H1 (cell line): ENCODE measurements at regions not wholly inside any gene's neighbourhood (a gene's known extent, or its start where the extent isn't known, plus 50 kb on each side); places are given as distances from the start of the nearest gene placed in this dataset.

Experiments used
- CTCF ChIA-PET: fragments of 300-600 bp; sonication (Branson Sonifier 250); formaldehyde crosslinking; loops from one replicate; lab custom pipeline; 2021; ENCODE audit not compliant: partially characterized antibody; lab: Charles Lee
- POLR2A ChIA-PET: fragments of 300-600 bp; sonication (Branson Sonifier 250); formaldehyde crosslinking; loops from one replicate; lab custom pipeline; 2021; ENCODE audit warnings: inconsistent platforms; ENCODE audit not compliant: partially characterized antibody; lab: Charles Lee
- DNase-seq, 2 experiments: peaks; one replicate each; pipeline versions ENCODE4 v3.0.0 to v3.0.0-alpha.2; 2010 to 2022; ENCODE audit warnings: low spot score in 2 of 2, low read depth in 1 of 2, mixed read lengths in 1 of 2
- FAIRE-seq: peaks from 2 replicates; lab custom pipeline; 2011; peaks lifted over from hg19 to GRCh38; lab: Jason Lieb, UNC
- H2AFZ ChIP-seq: 2 replicates; pipeline ENCODE4 v1.8.1; 2012; ENCODE audit warnings: low read length, inconsistent platforms
- H2AK5ac ChIP-seq: 2 replicates; pipeline ENCODE4 v1.6.1; 2013; ENCODE audit warnings: low read depth, low read length
- H2BK120ac ChIP-seq: replicated peaks from 2 replicates; pipeline ENCODE3; 2013; ENCODE audit warnings: low read depth, low read length, inconsistent platforms
- H2BK12ac ChIP-seq: 2 replicates; pipeline ENCODE4 v1.6.1; 2013; ENCODE audit warnings: low read depth, low read length
- H2BK15ac ChIP-seq: 2 replicates; pipeline ENCODE4 v1.6.1; 2013; ENCODE audit warnings: low read length
- H2BK20ac ChIP-seq: 2 replicates; pipeline ENCODE4 v1.6.1; 2013; ENCODE audit warnings: low read length
- H2BK5ac ChIP-seq: 2 replicates; pipeline ENCODE4 v1.6.1; 2013; ENCODE audit warnings: low read depth, low read length
- H3K14ac ChIP-seq: 2 replicates; pipeline ENCODE4 v1.6.1; 2013; ENCODE audit warnings: inconsistent platforms; ENCODE audit not compliant: insufficient read length
- H3K18ac ChIP-seq: 2 replicates; pipeline ENCODE4 v1.6.1; 2013; ENCODE audit warnings: low read length; ENCODE audit errors: extremely low read depth
- H3K23ac ChIP-seq: 2 replicates; pipeline ENCODE4 v1.6.1; 2013; ENCODE audit warnings: inconsistent platforms; ENCODE audit not compliant: insufficient read length
- H3K23me2 ChIP-seq: 2 replicates; pipeline ENCODE4 v1.6.1; 2013; ENCODE audit warnings: low read depth, low read length
- H3K27ac ChIP-seq: 2 replicates; pipeline ENCODE4 v1.6.1; 2011; ENCODE audit warnings: low read depth, low read length, inconsistent platforms
- H3K27me3 ChIP-seq, 4 experiments: replicated peaks in 1 of 4; 1 replicate in 1 of 4; 2 replicates in 3 of 4; pipeline versions ENCODE4 v1.6.1 to v1.8.1; 2011 to 2013; ENCODE audit warnings: low read length in 3 of 4, mild to moderate bottlenecking in 3 of 4, inconsistent platforms in 2 of 4, mixed read lengths in 2 of 4, moderate library complexity in 1 of 4; ENCODE audit not compliant: control insufficient read depth in 3 of 4, insufficient read depth in 3 of 4; ENCODE audit errors: extremely low read depth in 1 of 4
- H3K36me3 ChIP-seq, 4 experiments: 2 replicates each; pipeline versions ENCODE4 v1.6.1 to v1.8.1; 2011 to 2013; ENCODE audit warnings: mild to moderate bottlenecking in 4 of 4, low read length in 3 of 4, moderate library complexity in 2 of 4, control low read depth in 1 of 4, inconsistent platforms in 1 of 4; ENCODE audit not compliant: insufficient read depth in 4 of 4, control insufficient read depth in 2 of 4
- H3K4ac ChIP-seq: replicated peaks from 2 replicates; pipeline ENCODE3; 2013; ENCODE audit warnings: low read length, low read depth, mixed read lengths, inconsistent platforms; ENCODE audit not compliant: insufficient read length
- H3K4me1 ChIP-seq, 4 experiments: replicated peaks in 1 of 4; 1 replicate in 1 of 4; 2 replicates in 3 of 4; pipeline versions ENCODE4 v1.6.1 to v1.8.1; 2011 to 2013; ENCODE audit warnings: low read length in 3 of 4, inconsistent platforms in 2 of 4, mixed read lengths in 1 of 4; ENCODE audit not compliant: insufficient read depth in 4 of 4, control insufficient read depth in 3 of 4
- H3K4me2 ChIP-seq, 2 experiments: 2 replicates each; pipeline versions ENCODE4 v1.6.1 to v1.8.1; 2011 to 2013; ENCODE audit warnings: low read depth in 2 of 2, low read length in 2 of 2, control low read depth in 1 of 2, inconsistent platforms in 1 of 2, mild to moderate bottlenecking in 1 of 2; ENCODE audit not compliant: insufficient read depth in 1 of 2
- H3K4me3 ChIP-seq, 4 experiments: fragments of 200-600, 300-600 bp in 1 of 4; sonication (generic), shearing (Covaris generic), sonication (Bioruptor Twin) in 1 of 4; 2 replicates each; pipeline versions ENCODE4 v1.5.1 to v1.8.1; 2011 to 2016; ENCODE audit warnings: low read length in 4 of 4, low read depth in 3 of 4, control low read depth in 2 of 4, inconsistent platforms in 2 of 4, mild to moderate bottlenecking in 2 of 4, mixed read lengths in 1 of 4, moderate library complexity in 1 of 4; ENCODE audit not compliant: insufficient read depth in 2 of 4; ENCODE audit errors: extremely low read depth in 1 of 4
- H3K56ac ChIP-seq: replicated peaks from 2 replicates; pipeline ENCODE3; 2013; ENCODE audit warnings: low read depth, mild to moderate bottlenecking, mixed read lengths, low read length, inconsistent platforms; ENCODE audit not compliant: insufficient read length
- H3K79me1 ChIP-seq: 2 replicates; pipeline ENCODE4 v1.6.1; 2013; ENCODE audit warnings: low read depth, low read length, control low read depth
- H3K79me2 ChIP-seq, 2 experiments: 2 replicates each; pipeline versions ENCODE4 v1.6.1 to v1.8.1; 2012 to 2013; ENCODE audit warnings: low read length in 2 of 2, mild to moderate bottlenecking in 2 of 2, inconsistent platforms in 1 of 2; ENCODE audit not compliant: insufficient read depth in 2 of 2, control insufficient read depth in 1 of 2
- H3K9ac ChIP-seq, 4 experiments: replicated peaks in 1 of 4; 1 replicate in 1 of 4; 2 replicates in 3 of 4; pipeline versions ENCODE4 v1.6.1 to v1.8.1; 2011 to 2013; ENCODE audit warnings: low read depth in 3 of 4, low read length in 3 of 4, control low read depth in 2 of 4, mild to moderate bottlenecking in 2 of 4, moderate library complexity in 2 of 4, inconsistent platforms in 1 of 4; ENCODE audit errors: extremely low read depth in 1 of 4
- H3K9me3 ChIP-seq, 2 experiments: 2 replicates each; pipeline versions ENCODE4 v1.6.1 to v1.8.1; 2012 to 2013; ENCODE audit warnings: mild to moderate bottlenecking in 2 of 2, moderate library complexity in 2 of 2, control low read depth in 1 of 2, inconsistent platforms in 1 of 2, low read depth in 1 of 2, low read length in 1 of 2, mixed read lengths in 1 of 2; ENCODE audit not compliant: insufficient read depth in 2 of 2
- H4K20me1 ChIP-seq, 2 experiments: replicated peaks in 1 of 2; 2 replicates each; pipeline versions ENCODE3 to v1.8.1; 2011 to 2013; ENCODE audit warnings: inconsistent platforms in 2 of 2, low read length in 2 of 2, mild to moderate bottlenecking in 1 of 2; ENCODE audit not compliant: insufficient read depth in 2 of 2, control insufficient read depth in 1 of 2
- H4K5ac ChIP-seq: 2 replicates; pipeline ENCODE4 v1.6.1; 2013; ENCODE audit warnings: low read length, low read depth, mixed read lengths, inconsistent platforms; ENCODE audit not compliant: insufficient read length
- H4K8ac ChIP-seq: 2 replicates; pipeline ENCODE4 v1.8.0; 2013; ENCODE audit warnings: mild to moderate bottlenecking, moderate library complexity, low read length, inconsistent platforms; ENCODE audit not compliant: insufficient read depth; ENCODE audit errors: extremely low read depth
- H4K91ac ChIP-seq: replicated peaks from 2 replicates; pipeline ENCODE3; 2013; ENCODE audit warnings: low read length, mixed read lengths, inconsistent platforms; ENCODE audit not compliant: insufficient read length
- KDM5A ChIP-seq: fragments of 200-600 bp; IDR thresholded peaks from 2 replicates; pipeline ENCODE4 v1.7.1; 2012; ENCODE audit warnings: mild to moderate bottlenecking, low read length, inconsistent platforms, mixed read lengths
- SP1 ChIP-seq: IDR thresholded peaks from 2 replicates; pipeline ENCODE4 v1.6.1; 2011; ENCODE audit warnings: low read depth, low read length
- TBP ChIP-seq: IDR thresholded peaks from 2 replicates; pipeline ENCODE4 v1.6.1; 2011; ENCODE audit warnings: low read depth, low read length, improper control_type of control experiment
- WGBS, 2 experiments: shearing (Covaris generic) in 1 of 2; methylation state at CpG; one replicate each; pipeline versions ENCODE4 v1.1.6 to v1.1.7; 2013 to 2015; ENCODE audit warnings: low lambda C conversion rate in 2 of 2, mixed read lengths in 2 of 2, inconsistent platforms in 1 of 2, low coverage in 1 of 2, missing lambda C conversion rate in 1 of 2; ENCODE audit not compliant: insufficient replicate concordance in 2 of 2, insufficient coverage in 1 of 2, insufficient read length in 1 of 2; ENCODE audit errors: extremely low coverage in 1 of 2, missing lambda C conversion rate in 1 of 2; 5-methylcytosine and 5-hydroxymethylcytosine counted together

- Histone ChIP-seq H2BK15ac (no peak overlapping the region), H2BK120ac (no peak overlapping the region), H4K91ac (no peak overlapping the region), H3K14ac (no peak overlapping the region), H2BK5ac (no peak overlapping the region), H3K9me3 (peaks cover 7 to 10% of the 10 kb centered on the region in 2 experiments; a peak in 2 of 4 replicates), H4K20me1 (peaks cover 0 to 5% of the 10 kb centered on the region in 2 experiments), H3K4me2 (no peak overlapping the region), H2BK20ac (no peak overlapping the region), H2AK5ac (no peak overlapping the region), H3K4me1 (no peaks in the 10 kb centered on the region), H3K27me3 (no peaks in the 10 kb centered on the region), H3K4me3 (no peak overlapping the region), H3K36me3 (no peaks in the 10 kb centered on the region), H3K27ac (no peak overlapping the region), H3K23me2 (peaks cover 6% of the 10 kb centered on the region; the same call in 1 of the 2 replicates), H3K23ac (no peak overlapping the region), H3K9ac (no peak overlapping the region)
- FAIRE-seq: no peak
- no peak for DNase-seq
- TF ChIP-seq KDM5A: no peak
- no peak for TF ChIP-seq SP1
- no peak for TF ChIP-seq TBP
- TF ChIP-seq, all 59 proteins: peak for 0
- H3K79me1 ChIP-seq: no peaks in the 10 kb centered on the region
- POLR2A ChIA-PET: no interaction called here
- 84% methylated on average over 10 of the region's 10 CpGs; no CpG with 5 or more reads in 1 of the 2 experiments for WGBS, 2 experiments
- no peak overlapping the region for H3K56ac ChIP-seq
- H3K4ac ChIP-seq: no peak overlapping the region
- no peaks in the 10 kb centered on the region for H3K79me2 ChIP-seq
- H4K8ac ChIP-seq: no peak overlapping the region
- H2AFZ ChIP-seq: no peak overlapping the region
- no peak overlapping the region for H3K18ac ChIP-seq
- H4K5ac ChIP-seq: no peak overlapping the region
- CTCF ChIA-PET: no interaction called here
- no peak overlapping the region for H2BK12ac ChIP-seq
Observed at GRCh38 chr7:155914341-155914740, 102.1 kb upstream of the SHH start.
